PC-3 (cell line): ENCODE measurements at regions not wholly inside any gene's neighbourhood (a gene's known extent, or its start where the extent isn't known, plus 50 kb on each side); places are given as distances from the start of the nearest gene placed in this dataset.

ENCODE experiments used
- CTCF ChIP-seq: fragments of 300-600 bp; sonication (generic); conservative IDR thresholded peaks from 2 replicates; pipeline ENCODE4 v1.5.1; 2017; ENCODE audit warnings: antibody characterized with exemption, low read depth, mild to moderate bottlenecking, low read length
- EZH2 ChIP-seq: fragments of 300-600 bp; sonication (generic); IDR thresholded peaks from one replicate; pipeline ENCODE4 v1.6.1; 2017; ENCODE audit warnings: antibody characterized with exemption, mild to moderate bottlenecking, low read length; ENCODE audit not compliant: unreplicated experiment
- EZH2phosphoT487 ChIP-seq: fragments of 300-600 bp; sonication (generic); IDR thresholded peaks from 2 replicates; pipeline ENCODE4 v1.6.1; 2018; ENCODE audit warnings: mild to moderate bottlenecking, antibody characterized with exemption, low read length, borderline replicate concordance

GRCh38 chr7:32809871-32810270, 81.7 kb downstream of the KBTBD2 start:
- TF ChIP-seq CTCF: no peak
- no peak for TF ChIP-seq EZH2phosphoT487
- TF ChIP-seq EZH2: no peak
